K562 (cell line): ENCODE measurements at regions not wholly inside any gene's neighbourhood (a gene's known extent, or its start where the extent isn't known, plus 50 kb on each side); places are given as distances from the start of the nearest gene placed in this dataset.

Experiments used
- ATAC-seq: fragments of 200-7000 bp; cut with Tn5 transposase; 3 replicates; pipeline ENCODE4 v1.9.1; 2020; ENCODE audit warnings: moderate library complexity
- BruUV-seq: library from RNA; stranded (reverse); fragments of 400-500 nt; replicated peaks from 2 replicates; lab custom pipeline; 2021; lab: Mats Ljungman, UMichigan
- CTCF ChIA-PET: fragments of 300-600 bp; formaldehyde crosslinking; extraction: SDS; loops from one replicate; lab custom pipeline; 2021; ENCODE audit warnings: low intra/inter-chr PET ratio; lab: Yijun Ruan, JAX
- POLR2A ChIA-PET: fragments of 300-600, 350-650 bp; sonication (Branson Sonifier 250); formaldehyde crosslinking; extraction: SDS; loops from one replicate; lab custom pipeline; 2021; ENCODE audit warnings: antibody characterized with exemption, inconsistent platforms; lab: Yijun Ruan, JAX
- DNase-seq, 4 experiments: peaks; one replicate each; pipeline versions ENCODE4 v3.0.0 to v3.0.0-alpha.2; 2011 to 2018; ENCODE audit warnings: low spot score in 3 of 4, mixed read lengths in 3 of 4; ENCODE audit errors: extremely low read depth in 1 of 4
- FAIRE-seq: peaks from 2 replicates; lab custom pipeline; 2011; peaks lifted over from hg19 to GRCh38; lab: Jason Lieb, UNC
- H2AFZ ChIP-seq: 2 replicates; pipeline ENCODE4 v1.6.0; 2011; ENCODE audit warnings: low read depth, low read length, control low read depth, inconsistent platforms
- H3K27ac ChIP-seq: fragments of 200-600 bp; 3 replicates; pipeline ENCODE4 v1.8.0; 2011; ENCODE audit warnings: low read depth, mild to moderate bottlenecking, control low read depth, inconsistent platforms, low read length, moderate library complexity, mixed read lengths; ENCODE audit errors: extremely low read depth
- H3K27me3 ChIP-seq, 2 experiments: fragments of 300-600 bp in 1 of 2; 2 replicates in 1 of 2; 3 replicates in 1 of 2; pipeline versions ENCODE4 v1.6.0 to v1.8.0; 2011; ENCODE audit warnings: inconsistent platforms in 2 of 2, low read length in 2 of 2, mild to moderate bottlenecking in 1 of 2, mixed read lengths in 1 of 2, moderate library complexity in 1 of 2; ENCODE audit not compliant: control insufficient read depth in 2 of 2, insufficient read depth in 2 of 2
- H3K36me3 ChIP-seq: fragments of 300-600 bp; 3 replicates; pipeline ENCODE4 v1.8.0; 2011; ENCODE audit warnings: mild to moderate bottlenecking, low read length, inconsistent platforms; ENCODE audit not compliant: control insufficient read depth, insufficient read depth
- H3K4me1 ChIP-seq, 2 experiments: fragments of 200-600 bp in 1 of 2; replicated peaks in 1 of 2; 2 replicates in 1 of 2; 3 replicates in 1 of 2; pipeline versions ENCODE4 v1.5.1 to v1.8.0; 2011; ENCODE audit warnings: inconsistent platforms in 2 of 2, low read length in 2 of 2, mild to moderate bottlenecking in 1 of 2, mixed read lengths in 1 of 2, moderate library complexity in 1 of 2; ENCODE audit not compliant: control insufficient read depth in 2 of 2, insufficient read depth in 2 of 2
- H3K4me2 ChIP-seq: 2 replicates; pipeline ENCODE4 v1.6.1; 2011; ENCODE audit warnings: low read length, control low read depth, inconsistent platforms, mixed read lengths; ENCODE audit not compliant: insufficient read depth
- H3K4me3 ChIP-seq: fragments of 200-600 bp; sonication (generic), shearing (Covaris generic); 2 replicates; pipeline ENCODE4 v1.5.1; 2016; ENCODE audit warnings: control low read depth, inconsistent platforms
- H3K79me2 ChIP-seq: fragments of 200-600 bp; 3 replicates; pipeline ENCODE4 v1.8.0; 2011; ENCODE audit warnings: low read length, inconsistent platforms; ENCODE audit not compliant: control insufficient read depth, insufficient read depth
- H3K9ac ChIP-seq, 2 experiments: 2 replicates each; pipeline versions ENCODE4 v1.6.0 to v1.6.1; 2011; ENCODE audit warnings: low read depth in 2 of 2, low read length in 2 of 2, control low read depth in 1 of 2, inconsistent platforms in 1 of 2, mild to moderate bottlenecking in 1 of 2, mixed read lengths in 1 of 2; ENCODE audit not compliant: insufficient read depth in 1 of 2
- H3K9me1 ChIP-seq: one replicate; pipeline ENCODE4 v1.6.0; 2011; ENCODE audit warnings: inconsistent platforms, mild to moderate bottlenecking, low read length, moderate library complexity; ENCODE audit not compliant: control insufficient read depth, insufficient read depth
- H3K9me3 ChIP-seq: replicated peaks from 2 replicates; pipeline ENCODE4 v1.5.1; 2011; ENCODE audit warnings: low read depth, low read length, inconsistent platforms; ENCODE audit not compliant: control insufficient read depth, insufficient read depth
- H4K20me1 ChIP-seq: replicated peaks from 2 replicates; pipeline ENCODE4 v1.6.1; 2011; ENCODE audit warnings: low read length, inconsistent platforms, mixed read lengths; ENCODE audit not compliant: control insufficient read depth, insufficient read depth
- C11orf30 ChIP-seq: fragments of 450-650 bp; IDR thresholded peaks from 2 replicates; pipeline ENCODE4 v1.6.1; 2016; ENCODE audit warnings: low read depth, mild to moderate bottlenecking
- CBFA2T3 ChIP-seq: fragments of 450-650 bp; IDR thresholded peaks from 2 replicates; pipeline ENCODE4 v1.6.1; 2017
- CHD4 ChIP-seq: fragments of 200-600 bp; sonication (generic); IDR thresholded peaks from 3 replicates; pipeline ENCODE4 v1.6.1; 2012; ENCODE audit warnings: low read depth, mild to moderate bottlenecking, mixed read lengths, low read length, inconsistent platforms; ENCODE audit not compliant: insufficient read depth, insufficient replicate concordance, poor library complexity, severe bottlenecking
- DPF2 ChIP-seq: fragments of 450-650 bp; IDR thresholded peaks from 2 replicates; pipeline ENCODE4 v1.6.1; 2016
- E2F4 ChIP-seq: sonication (generic); formaldehyde crosslinking; IDR thresholded peaks from 2 replicates; pipeline ENCODE4 v1.8.0; 2022; ENCODE audit warnings: mild to moderate bottlenecking, low read depth, missing genetic modification reagents
- EP400 ChIP-seq: fragments of 450-650 bp; IDR thresholded peaks from 2 replicates; pipeline ENCODE4 v1.6.1; 2017; ENCODE audit warnings: antibody characterized with exemption, mild to moderate bottlenecking, moderate library complexity
- GABPA ChIP-seq: fragments of 200-800 bp; sonication (Bioruptor generic); conservative IDR thresholded peaks from 2 replicates; pipeline ENCODE4 v1.6.1; 2016; ENCODE audit warnings: low read depth, missing genetic modification characterization, missing compliant biosample characterization
- MCM3 ChIP-seq: fragments of 450-650 bp; IDR thresholded peaks from 2 replicates; pipeline ENCODE4 v1.6.1; 2016
- MYBL2 ChIP-seq, 2 experiments: fragments of 450-650 bp in 1 of 2; sonication (generic) in 1 of 2; formaldehyde crosslinking in 1 of 2; IDR thresholded peaks; 2 replicates each; pipeline versions ENCODE4 v1.6.1 to v1.8.1; 2017 to 2022; ENCODE audit warnings: borderline replicate concordance in 1 of 2, inconsistent platforms in 1 of 2, low read depth in 1 of 2, mild to moderate bottlenecking in 1 of 2, missing genetic modification reagents in 1 of 2, moderate library complexity in 1 of 2
- MYC ChIP-seq, 2 experiments: fragments of 250-450 bp in 1 of 2; sonication (Bioruptor Pico) in 1 of 2; IDR thresholded peaks; 2 replicates each; pipeline versions ENCODE4 v1.5.1 to v1.6.1; 2012 to 2021; ENCODE audit warnings: low read depth in 2 of 2, borderline replicate concordance in 1 of 2, improper control_type of control experiment in 1 of 2, low read length in 1 of 2, mild to moderate bottlenecking in 1 of 2, moderate library complexity in 1 of 2
- NKRF ChIP-seq: fragments of 450-650 bp; IDR thresholded peaks from 2 replicates; pipeline ENCODE4 v1.6.1; 2016; ENCODE audit warnings: borderline replicate concordance
- ZNF316 ChIP-seq: fragments of 450-650 bp; IDR thresholded peaks from 2 replicates; pipeline ENCODE4 v1.6.1; 2016
- ZNF445 ChIP-seq: fragments of 250-450 bp; sonication (Bioruptor Pico); IDR thresholded peaks from 2 replicates; pipeline ENCODE4 v1.4.0; 2020; ENCODE audit warnings: low read depth, mild to moderate bottlenecking, moderate library complexity
- ZNF584 ChIP-seq: fragments of 200-800 bp; sonication (Bioruptor generic); IDR thresholded peaks from 2 replicates; pipeline ENCODE4 v1.6.1; 2016; ENCODE audit warnings: low read depth, mild to moderate bottlenecking, missing genetic modification characterization, missing compliant biosample characterization
- WGBS: fragments of 100-300 bp; shearing (Covaris generic); methylation state at CpG from one replicate; pipeline ENCODE4 v1.1.6; 2016; ENCODE audit warnings: low coverage, mixed read lengths; ENCODE audit not compliant: insufficient coverage; ENCODE audit errors: missing lambda C conversion rate; 5-methylcytosine and 5-hydroxymethylcytosine counted together
- in situ Hi-C: fragments of 300-500 bp; cut with MboI; formaldehyde crosslinking; loops from 4 replicates; pipeline ENCODE4 v1.15.0; 2018; ENCODE audit warnings: inconsistent platforms, mixed read lengths
- intact Hi-C: fragments of 100-400 bp; cut with micrococcal nuclease; formaldehyde crosslinking; loops from 2 replicates; pipeline ENCODE4 v1.14.2; 2022
- TF ChIP-seq, protein P1 (sequence below): fragments of 250-450 bp; sonication (Bioruptor Pico); IDR thresholded peaks from 2 replicates; pipeline ENCODE4 v1.8.0; 2021; ENCODE audit warnings: mild to moderate bottlenecking, moderate library complexity

GRCh38 chr6:97864826-97865225 lies 581.8 kb upstream of the MMS22L start:
- Histone ChIP-seq H3K4me2 (no peak overlapping the region), H3K4me3 (no peak overlapping the region), H4K20me1 (no peaks in the 10 kb centered on the region), H3K9me1 (no peaks in the 10 kb centered on the region), H3K79me2 (no peaks in the 10 kb centered on the region), H2AFZ (no peak overlapping the region), H3K4me1 (no peaks in the 10 kb centered on the region), H3K27me3 (no peaks in the 10 kb centered on the region), H3K36me3 (no peaks in the 10 kb centered on the region), H3K27ac (no peak overlapping the region), H3K9ac (no peak overlapping the region), H3K9me3 (no peaks in the 10 kb centered on the region)
- TF ChIP-seq ZNF316 (no peak), DPF2 (no peak), ZNF584 (CRISPR knock-in tag) (no peak), C11orf30 (no peak), MYBL2 (IDR thresholded peaks at IDR 0.05; ENCODE audit: low read depth) (no peak), MYBL2 (CRISPR knock-in tag; IDR thresholded peaks at IDR 0.05; ENCODE audit: borderline replicate concordance) (no peak), EP400 (no peak), GABPA (tag) (no peak), NKRF (no peak), CHD4 (no peak), ZNF445 (CRISPR knock-in tag) (no peak), CBFA2T3 (no peak), MYC (IDR thresholded peaks at IDR 0.05; ENCODE audit: low read depth, low read length) (no peak), MYC (CRISPR knock-in tag; IDR thresholded peaks at IDR 0.05; ENCODE audit: borderline replicate concordance, low read depth) (no peak), E2F4 (CRISPR knock-in tag) (no peak), MCM3 (no peak)
- TF ChIP-seq, protein P1, sequence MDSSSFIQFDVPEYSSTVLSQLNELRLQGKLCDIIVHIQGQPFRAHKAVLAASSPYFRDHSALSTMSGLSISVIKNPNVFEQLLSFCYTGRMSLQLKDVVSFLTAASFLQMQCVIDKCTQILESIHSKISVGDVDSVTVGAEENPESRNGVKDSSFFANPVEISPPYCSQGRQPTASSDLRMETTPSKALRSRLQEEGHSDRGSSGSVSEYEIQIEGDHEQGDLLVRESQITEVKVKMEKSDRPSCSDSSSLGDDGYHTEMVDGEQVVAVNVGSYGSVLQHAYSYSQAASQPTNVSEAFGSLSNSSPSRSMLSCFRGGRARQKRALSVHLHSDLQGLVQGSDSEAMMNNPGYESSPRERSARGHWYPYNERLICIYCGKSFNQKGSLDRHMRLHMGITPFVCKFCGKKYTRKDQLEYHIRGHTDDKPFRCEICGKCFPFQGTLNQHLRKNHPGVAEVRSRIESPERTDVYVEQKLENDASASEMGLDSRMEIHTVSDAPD (CRISPR knock-in tag) = no peak
- CTCF ChIA-PET = no interaction called here
- DNase-seq = no peak
- no peak for ATAC-seq
- WGBS = 0% methylated on average over 2 of the region's 2 CpGs
- in situ Hi-C loops (no loop called here), intact Hi-C loops (no loop called here)
- no peak for FAIRE-seq
- POLR2A ChIA-PET = interaction anchor here (0.6 kb wide), 1 partner anchor 1170 kb away, joined by 3 read pairs; no protein-coding TSS in a partner anchor
- no TSS peak for BruUV-seq
